T47D (cell line): ENCODE measurements at regions not wholly inside any gene's neighbourhood (a gene's known extent, or its start where the extent isn't known, plus 50 kb on each side); places are given as distances from the start of the nearest gene placed in this dataset.

Experiments
- DNase-seq, 2 experiments: peaks; one replicate each; pipeline versions ENCODE4 v3.0.0 to v3.0.0-alpha.2; 2011 to 2012; ENCODE audit warnings: low read depth in 1 of 2, low spot score in 1 of 2
- JUND ChIP-seq: IDR thresholded peaks from 2 replicates; pipeline ENCODE4 v1.6.1; 2012; ENCODE audit warnings: low read depth
- in situ Hi-C: cut with HindIII; loops from 2 replicates; pipeline ENCODE4 v1.10.0; 2016; ENCODE audit warnings: low sequenced_read_pairs, low pct_unique_long_range_greater_than_20kb

DNA sequence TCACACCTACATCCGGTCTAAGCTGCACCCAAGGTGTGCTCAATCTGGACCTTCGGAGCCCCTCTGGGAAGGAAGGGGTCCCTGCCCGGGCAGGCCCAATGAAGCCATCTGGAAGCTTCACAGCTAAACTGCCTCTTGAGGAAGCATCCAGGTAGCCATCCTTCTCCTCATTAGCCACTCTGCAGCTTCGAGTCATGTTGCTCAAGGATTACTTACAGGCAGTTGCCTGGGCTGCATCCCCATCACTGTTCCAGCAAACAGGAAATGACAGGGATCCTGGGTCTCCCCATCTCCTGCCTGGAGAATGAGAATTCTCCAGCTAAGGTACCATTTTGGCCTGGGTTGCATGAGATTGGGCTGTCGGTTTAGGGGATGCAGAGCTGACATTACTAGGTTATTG lies 91.7 kb downstream of the ERMARD start:
- TF ChIP-seq JUND = no peak
- in situ Hi-C loops = no loop called here
- DNase-seq = no peak

DNA sequence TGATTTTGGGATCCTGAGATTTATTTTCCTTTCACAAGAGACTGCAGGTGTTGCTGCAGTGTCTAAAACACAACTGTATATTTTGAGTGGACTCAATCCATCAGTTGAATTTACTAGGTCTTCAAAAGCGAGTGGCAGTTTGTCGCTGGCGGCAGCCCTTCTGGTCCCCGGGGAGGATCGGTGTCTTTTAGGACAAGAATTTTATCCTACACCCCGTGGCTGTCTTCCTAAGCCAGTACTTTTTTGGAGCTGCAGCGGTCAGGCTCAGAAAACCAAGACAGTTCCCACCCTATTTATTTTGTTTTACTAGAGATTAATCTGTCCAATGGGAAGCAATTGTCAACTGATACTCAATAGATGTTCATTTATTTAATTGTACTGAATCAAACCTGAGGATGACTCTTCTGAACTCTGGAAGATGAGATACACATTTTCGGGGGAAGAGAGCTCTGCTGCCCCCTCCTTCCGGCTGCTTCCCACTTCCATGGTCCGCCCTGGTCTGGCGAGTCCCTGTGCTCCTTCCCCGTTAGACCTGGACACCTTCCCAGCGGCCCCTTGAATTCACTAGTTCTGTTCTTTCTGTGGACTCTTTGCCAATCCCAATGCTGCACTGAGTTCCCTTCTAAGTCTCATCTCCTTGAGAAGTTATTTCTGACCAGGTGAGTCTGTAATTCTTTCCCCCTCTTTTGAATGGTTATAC lies 90.6 kb downstream of the ERMARD start:
- no peak for DNase-seq
- in situ Hi-C loops = no loop called here
- no peak for TF ChIP-seq JUND

DNA sequence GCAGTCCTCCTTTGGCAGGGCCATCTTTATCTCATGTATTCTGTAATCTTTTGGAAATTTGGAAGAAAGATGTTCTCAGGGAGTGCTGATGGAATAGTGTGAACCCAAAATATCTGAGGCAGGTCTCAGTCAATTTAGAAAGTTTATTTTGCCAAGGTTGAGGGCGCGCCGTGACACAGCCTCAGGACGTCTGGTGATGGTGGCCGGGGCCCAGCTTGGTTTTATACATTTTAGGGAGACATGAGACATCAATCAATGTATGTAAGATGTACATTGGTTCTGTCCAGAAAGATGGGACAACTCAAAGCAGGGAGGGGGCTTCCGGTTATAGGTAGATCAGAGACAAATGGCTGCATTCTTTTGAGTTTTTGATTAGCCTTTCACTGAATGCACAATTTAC lies 89.8 kb downstream of the ERMARD start:
- DNase-seq = no peak
- in situ Hi-C loops = no loop called here
- no peak for TF ChIP-seq JUND

DNA sequence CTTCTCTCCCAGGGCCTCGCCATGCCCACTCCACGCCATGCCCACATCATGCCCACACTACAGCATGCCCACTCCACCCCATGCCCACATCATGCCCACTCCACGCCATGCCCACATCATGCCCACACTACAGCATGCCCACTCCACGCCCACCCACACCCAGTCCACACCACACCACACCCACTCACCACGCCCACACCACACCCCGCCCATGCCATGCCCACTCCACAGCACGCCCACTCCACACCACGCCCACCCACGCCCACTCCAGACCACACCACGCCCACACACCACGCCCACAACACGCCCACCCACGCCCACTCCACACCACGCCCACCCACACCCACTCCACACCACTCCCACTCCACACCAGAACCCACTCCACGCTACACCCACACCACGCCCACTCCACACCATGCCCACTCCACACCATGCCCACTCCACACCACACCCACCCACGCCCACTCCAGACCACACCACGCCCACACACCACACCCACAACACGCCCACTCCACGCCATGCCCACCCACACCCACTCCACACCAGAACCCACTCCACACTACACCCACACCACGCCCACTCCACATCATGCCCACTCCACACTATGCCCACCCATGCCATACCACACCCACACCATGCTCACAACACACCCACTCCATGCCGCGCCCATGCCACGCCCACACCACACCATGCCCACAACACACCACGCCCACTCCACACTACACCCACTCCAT lies 88.6 kb downstream of the ERMARD start:
- no peak for DNase-seq
- in situ Hi-C loops = no loop called here
- TF ChIP-seq JUND = no peak

DNA sequence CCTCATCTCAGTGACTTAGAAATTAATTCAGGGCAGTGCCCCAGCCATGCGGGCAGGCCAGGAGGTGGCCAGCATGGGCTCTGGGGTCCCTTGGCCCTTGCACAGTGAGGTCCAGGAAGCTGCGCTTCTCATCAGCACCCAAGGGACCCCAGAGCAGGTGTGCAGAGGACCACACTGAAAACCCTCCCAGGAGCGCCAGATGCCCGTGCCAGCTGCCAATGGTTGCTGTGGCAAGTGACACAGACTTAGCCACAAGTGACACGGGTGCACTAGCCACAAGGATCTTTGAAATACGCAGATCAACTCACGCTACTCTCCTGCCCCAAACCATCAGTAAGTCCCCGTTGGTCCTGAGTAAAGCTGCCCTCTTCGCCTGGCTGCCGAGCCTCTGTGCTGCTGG lies 88.1 kb downstream of the ERMARD start:
- no peak for TF ChIP-seq JUND
- in situ Hi-C loops = no loop called here
- DNase-seq = no peak

DNA sequence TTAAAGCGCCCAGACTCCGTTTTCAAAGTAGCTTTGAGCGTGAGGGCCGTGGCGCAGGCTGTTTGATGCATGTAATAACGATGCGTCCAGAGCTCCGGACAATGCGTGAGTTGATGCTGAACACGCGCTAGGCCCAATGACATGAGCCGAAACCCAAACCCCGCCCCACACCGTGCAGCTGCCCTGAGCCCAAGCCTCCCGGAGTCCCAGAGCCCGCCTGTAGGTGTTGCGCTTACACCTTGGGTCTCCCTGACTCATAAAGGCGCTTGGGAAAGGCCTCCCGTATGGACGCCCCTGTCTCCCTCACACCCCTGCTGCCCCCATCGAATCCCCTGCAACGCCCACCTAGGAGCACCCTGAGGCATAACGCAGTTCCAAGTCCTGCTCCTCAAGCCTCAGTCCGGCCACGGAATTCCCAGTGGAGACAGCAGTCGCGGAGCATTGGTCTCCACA lies 87.6 kb downstream of the ERMARD start:
- TF ChIP-seq JUND = no peak
- in situ Hi-C loops = no loop called here
- no peak for DNase-seq

DNA sequence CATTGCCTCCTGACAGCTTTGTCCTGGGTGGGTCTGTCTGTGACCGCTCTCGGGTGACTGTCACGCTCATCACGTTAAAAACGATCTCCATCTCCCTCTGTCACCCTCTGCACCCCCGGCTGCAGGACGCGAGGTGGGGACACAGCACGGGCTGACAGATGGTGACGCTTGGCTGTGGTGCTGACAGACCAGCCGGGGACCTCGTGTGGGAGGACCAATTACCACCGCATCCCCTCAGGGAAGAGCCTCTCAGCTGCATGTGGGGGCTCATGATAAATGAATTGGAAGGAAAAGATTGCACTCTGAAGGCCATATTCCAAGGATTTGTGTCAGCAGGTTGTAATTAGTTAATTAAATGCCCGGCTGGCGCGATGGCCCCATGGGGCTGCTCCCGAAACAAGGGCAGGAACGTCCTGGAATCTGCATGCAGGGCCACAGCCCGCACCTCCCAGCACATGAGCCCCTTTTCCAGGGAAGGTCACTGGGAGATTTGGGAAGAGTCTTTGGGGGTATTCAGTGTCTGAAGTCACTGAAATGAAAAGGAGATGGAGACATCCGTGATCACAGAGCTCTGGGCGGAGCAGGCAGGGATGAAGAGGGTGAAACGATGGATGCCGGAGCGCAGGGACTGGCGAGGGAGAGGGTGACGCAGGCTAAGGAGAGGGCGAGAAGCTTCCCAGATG lies 87.1 kb downstream of the ERMARD start:
- TF ChIP-seq JUND = no peak
- in situ Hi-C loops = no loop called here
- DNase-seq = no peak

DNA sequence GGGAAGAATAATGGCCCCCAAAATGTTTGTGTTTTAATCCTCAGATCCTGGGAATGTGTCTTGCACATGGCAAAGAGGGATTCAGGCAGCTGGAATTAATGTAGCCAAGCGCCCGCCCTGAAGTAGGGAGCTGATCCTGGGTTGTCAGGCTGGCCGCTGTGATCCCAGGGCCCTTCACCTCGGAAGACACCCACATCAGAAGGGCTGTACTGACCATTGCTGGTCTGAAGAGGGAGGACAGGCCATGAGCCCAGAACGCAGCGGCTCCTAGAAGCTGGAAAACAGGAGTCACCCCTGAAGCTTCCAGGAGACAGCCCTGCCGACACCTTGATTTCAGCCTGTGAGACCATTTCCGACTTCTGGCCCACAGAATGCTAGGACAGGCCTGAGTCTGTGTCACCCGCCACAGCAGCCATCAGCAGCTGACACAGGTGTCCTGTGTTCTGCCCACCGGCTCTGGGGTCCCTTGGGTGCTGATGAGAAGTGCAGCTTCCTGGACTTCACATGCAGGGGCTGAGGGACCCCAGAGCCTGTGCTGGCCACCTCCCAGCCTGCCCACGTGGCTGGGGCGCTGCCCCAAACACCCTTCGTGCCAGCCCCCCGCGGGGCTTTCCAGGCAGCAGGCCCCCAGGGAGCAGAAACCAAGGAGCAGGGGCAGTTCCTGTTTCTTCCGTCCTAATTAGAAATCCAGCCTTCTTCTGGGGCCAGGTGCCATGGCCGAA lies 86.3 kb downstream of the ERMARD start:
- DNase-seq = no peak
- no peak for TF ChIP-seq JUND
- in situ Hi-C loops = no loop called here

DNA sequence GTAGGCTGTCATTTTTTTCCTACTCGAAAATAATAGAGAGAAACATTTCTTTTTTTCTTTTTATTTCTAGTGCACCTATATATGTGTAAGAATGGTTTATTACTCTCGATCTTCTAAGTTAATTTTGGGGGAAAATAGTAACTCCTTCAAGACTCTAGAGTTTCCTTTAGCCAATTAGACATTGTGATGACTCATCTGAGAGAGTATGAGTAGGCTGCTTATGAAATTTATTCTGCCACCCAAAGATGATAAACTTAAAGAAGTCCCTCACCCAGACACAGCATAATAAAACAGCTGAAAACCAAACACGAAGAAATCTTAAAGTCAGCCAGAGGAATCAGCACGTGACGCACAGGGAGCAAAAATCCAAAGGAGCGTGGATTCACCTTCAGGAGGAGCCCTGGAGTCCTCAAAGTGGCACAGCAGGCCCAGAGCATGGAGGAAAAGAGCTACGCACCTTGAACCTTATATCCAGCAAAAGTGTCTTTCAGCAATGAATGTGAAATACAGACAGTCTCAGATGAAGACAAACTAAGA lies 81.9 kb downstream of the ERMARD start:
- no peak for TF ChIP-seq JUND
- no peak for DNase-seq
- in situ Hi-C loops = no loop called here

DNA sequence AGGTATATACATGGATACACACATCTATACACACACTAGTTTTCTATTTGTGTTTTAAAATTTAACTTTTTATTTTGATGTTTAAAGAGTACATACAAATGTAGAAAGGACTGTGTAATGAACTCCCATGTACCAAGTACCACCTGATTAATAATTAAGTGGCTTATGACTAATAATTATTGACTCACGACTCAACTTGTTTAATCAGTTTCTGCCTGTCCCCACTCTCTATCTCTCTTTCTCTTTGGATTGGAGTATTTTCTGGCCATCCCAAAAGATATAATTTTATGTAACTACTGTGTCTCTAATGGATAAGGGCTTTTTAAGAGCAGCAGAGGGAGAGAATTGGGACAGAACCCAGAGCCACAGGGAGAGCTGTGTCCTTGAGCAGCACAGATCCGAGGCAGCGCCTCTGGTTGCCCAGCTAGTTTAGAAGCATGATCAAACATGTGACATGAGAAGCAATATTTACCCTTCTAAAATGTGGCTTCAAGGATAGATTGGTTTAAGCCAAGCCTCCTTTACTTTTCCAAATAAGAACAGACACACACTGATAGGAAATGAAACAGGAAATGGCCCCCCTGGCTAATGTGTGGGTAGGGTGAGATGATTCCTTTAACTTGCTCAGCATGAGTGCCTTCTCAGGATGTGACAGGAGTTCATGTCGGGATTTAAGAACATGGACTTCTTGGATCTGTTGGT lies 81.0 kb downstream of the ERMARD start:
- in situ Hi-C loops = no loop called here
- no peak for DNase-seq
- TF ChIP-seq JUND = no peak

DNA sequence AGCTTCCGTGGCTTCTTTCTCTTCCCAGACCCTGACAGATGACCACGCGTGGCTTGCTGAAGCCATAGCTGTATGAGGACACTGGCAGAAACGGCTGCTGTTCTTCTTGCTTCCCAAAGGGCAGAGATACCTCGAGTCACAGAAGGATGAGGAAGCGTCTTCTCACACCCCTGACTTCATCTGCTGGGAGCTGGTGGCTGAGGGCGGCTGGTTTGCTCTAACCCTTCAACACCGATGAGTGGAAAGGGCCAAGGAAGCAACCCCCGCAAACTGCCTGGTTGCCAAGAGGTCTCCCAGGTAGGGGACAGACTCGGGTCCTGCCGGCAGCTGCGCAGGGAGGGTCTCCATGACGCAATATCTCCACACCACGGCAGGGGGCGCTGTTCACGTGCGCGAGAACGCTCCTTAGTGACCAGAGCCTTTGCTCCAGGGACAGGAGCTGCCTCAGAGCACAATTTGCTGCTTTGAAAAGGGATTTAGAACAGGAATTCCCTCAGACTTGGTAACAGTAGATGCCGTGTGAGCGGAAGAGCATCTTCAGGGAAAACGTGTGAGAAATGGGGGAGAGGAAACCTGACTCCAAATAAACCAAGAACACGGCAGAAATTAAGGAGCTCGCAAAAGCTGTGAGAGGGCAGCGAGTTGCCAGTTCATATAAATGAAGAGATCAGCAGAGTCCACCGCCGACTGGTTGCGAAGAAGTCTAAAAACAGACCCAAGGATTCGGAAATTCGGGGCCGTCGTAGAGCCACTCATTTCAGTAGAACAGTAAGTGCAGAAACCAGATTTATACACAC lies 80.2 kb downstream of the ERMARD start:
- in situ Hi-C loops = no loop called here
- peak; percentile 49 to 62 for DNase-seq
- TF ChIP-seq JUND = no peak
